CD4-positive, alpha-beta T cell (primary cell): ENCODE measurements at regions not wholly inside any gene's neighbourhood (a gene's known extent, or its start where the extent isn't known, plus 50 kb on each side); places are given as distances from the start of the nearest gene placed in this dataset.

Source experiments
- ATAC-seq: fragments of 200-7000 bp; cut with Tn5 transposase; one replicate; pipeline ENCODE4 v1.10.0; 2022; ENCODE audit warnings: mild to moderate bottlenecking; ENCODE audit not compliant: poor library complexity
- CTCF ChIA-PET: fragments of 350-600 bp; sonication (Branson Sonifier 250); formaldehyde crosslinking; loops from one replicate; lab custom pipeline; 2021; ENCODE audit warnings: antibody characterized with exemption, inconsistent platforms; lab: Charles Lee
- POLR2A ChIA-PET: fragments of 350-600 bp; sonication (Branson Sonifier 250); formaldehyde crosslinking; loops from one replicate; lab custom pipeline; 2021; ENCODE audit warnings: antibody characterized with exemption, inconsistent platforms; lab: Charles Lee
- DNase-seq, 14 experiments: peaks; one replicate each; pipeline ENCODE4 v3.0.0-alpha.2; 2013 to 2020; ENCODE audit warnings: mixed read lengths in 2 of 14
- H3K27ac ChIP-seq, 2 donors: one replicate each; pipeline versions ENCODE4 v1.5.1 to v1.7.0; 2013; ENCODE audit warnings: low read length in 2 of 2, low read depth in 1 of 2, mild to moderate bottlenecking in 1 of 2
- H3K27me3 ChIP-seq, 2 experiments: 1 replicate in 1 of 2; 2 replicates in 1 of 2; pipeline versions ENCODE4 v1.6.1 to v1.7.0; 2013; ENCODE audit warnings: low read length in 2 of 2, control low read depth in 1 of 2, mild to moderate bottlenecking in 1 of 2, moderate library complexity in 1 of 2; ENCODE audit not compliant: insufficient read depth in 2 of 2, control insufficient read depth in 1 of 2
- H3K36me3 ChIP-seq: one replicate; pipeline ENCODE4 v1.6.1; 2013; ENCODE audit warnings: low read length, control low read depth; ENCODE audit not compliant: insufficient read depth
- H3K4me1 ChIP-seq: one replicate; pipeline ENCODE4 v1.6.1; 2013; ENCODE audit warnings: low read length, control low read depth; ENCODE audit not compliant: insufficient read depth
- H3K4me3 ChIP-seq: one replicate; pipeline ENCODE4 v1.5.1; 2013; ENCODE audit warnings: mild to moderate bottlenecking, low read length, moderate library complexity
- H3K9me3 ChIP-seq, 2 experiments: 1 replicate in 1 of 2; 2 replicates in 1 of 2; pipeline versions ENCODE4 v1.6.1 to v1.7.0; 2013; ENCODE audit warnings: low read length in 2 of 2, mild to moderate bottlenecking in 2 of 2, control low read depth in 1 of 2, moderate library complexity in 1 of 2; ENCODE audit not compliant: control insufficient read depth in 1 of 2, insufficient read depth in 1 of 2
- H3K27ac Mint-ChIP-seq: one replicate; pipeline ENCODE4 v1.8.0; 2020; ENCODE audit warnings: mixed read lengths
- H3K27me3 Mint-ChIP-seq: one replicate; pipeline ENCODE4 v1.8.0; 2021; ENCODE audit warnings: mixed read lengths
- H3K36me3 Mint-ChIP-seq: one replicate; pipeline ENCODE4 v1.8.0; 2021; ENCODE audit warnings: low read depth, mixed read lengths
- H3K4me1 Mint-ChIP-seq: one replicate; pipeline ENCODE4 v1.8.0; 2021; ENCODE audit warnings: low read depth, mixed read lengths
- H3K4me3 Mint-ChIP-seq: one replicate; pipeline ENCODE4 v1.8.0; 2020; ENCODE audit warnings: mild to moderate bottlenecking, mixed read lengths
- H3K9me3 Mint-ChIP-seq: one replicate; pipeline ENCODE4 v1.8.0; 2020; ENCODE audit warnings: mixed read lengths
- CTCF ChIP-seq: fragments of 200-600 bp; IDR thresholded peaks from one replicate; pipeline ENCODE4 v1.8.0; 2022; ENCODE audit warnings: antibody characterized with exemption, mild to moderate bottlenecking
- intact Hi-C, 2 experiments: fragments of 100-400 bp; cut with DNase I in 1 of 2; cut with micrococcal nuclease in 1 of 2; formaldehyde crosslinking; loops; one replicate each; pipeline versions ENCODE4 v1.15.1 to v1.9.0; 2023 to 2025; cut with DNase I, micrococcal nuclease

GRCh38 chr18:40274618-40275196, 1680.3 kb upstream of the PIK3C3 start:
- CTCF ChIA-PET, result interaction anchor here (0.7 kb wide), 1 partner anchor 72 kb away, joined by 3 read pairs; no protein-coding TSS in a partner anchor

GRCh38 chr18:40272630-40273231, 1682.3 kb upstream of the PIK3C3 start:
- Mint-ChIP-seq H3K27ac (no peak overlapping the region), H3K9me3 (peaks cover 7% of the 10 kb centered on the region), H3K4me1 (no peaks in the 10 kb centered on the region), H3K36me3 (no peaks in the 10 kb centered on the region), H3K27me3 (no peaks in the 10 kb centered on the region), H3K4me3 (no peak overlapping the region)
- Histone ChIP-seq H3K27ac (no peak overlapping the region), H3K27me3 (no peaks in the 10 kb centered on the region), H3K4me3 (no peak overlapping the region), H3K4me1 (no peaks in the 10 kb centered on the region), H3K36me3 (no peaks in the 10 kb centered on the region), H3K9me3 (no peaks in the 10 kb centered on the region)
- POLR2A ChIA-PET, result no interaction called here
- CTCF ChIA-PET, result no interaction called here
- TF ChIP-seq CTCF, result no peak
- ATAC-seq, result no peak
- DNase-seq, result no peak
- intact Hi-C loops, result no loop called here

More at GRCh38 chr18:40274618-40275196, 1680.3 kb upstream of the PIK3C3 start:
- Mint-ChIP-seq H3K27me3 (no peaks in the 10 kb centered on the region), H3K4me1 (no peaks in the 10 kb centered on the region), H3K27ac (no peak overlapping the region), H3K36me3 (no peaks in the 10 kb centered on the region), H3K4me3 (no peak overlapping the region), H3K9me3 (peaks cover 7% of the 10 kb centered on the region)
- no peak for ATAC-seq
- Histone ChIP-seq H3K27me3 (no peaks in the 10 kb centered on the region), H3K9me3 (no peaks in the 10 kb centered on the region), H3K4me3 (no peak overlapping the region), H3K4me1 (no peaks in the 10 kb centered on the region), H3K27ac (no peak overlapping the region), H3K36me3 (no peaks in the 10 kb centered on the region)
- no peak for DNase-seq
- POLR2A ChIA-PET, result no interaction called here
- no peak for TF ChIP-seq CTCF
- intact Hi-C loops, result no loop called here

- intact Hi-C loops, result no loop called here
- H3K4me1 ChIP-seq, result no peaks in the 10 kb centered on the region
- TF ChIP-seq CTCF, result no peak
- Mint-ChIP-seq H3K4me1 (no peaks in the 10 kb centered on the region), H3K4me3 (no peak overlapping the region), H3K27me3 (no peaks in the 10 kb centered on the region), H3K27ac (no peak overlapping the region), H3K9me3 (peaks cover 5% of the 10 kb centered on the region), H3K36me3 (no peaks in the 10 kb centered on the region)
- H3K36me3 ChIP-seq, result no peaks in the 10 kb centered on the region
- H3K27ac ChIP-seq, result no peak overlapping the region
- DNase-seq, result no peak
- no peak for ATAC-seq
- H3K27me3 ChIP-seq, result no peaks in the 10 kb centered on the region
- ChIA-PET POLR2A (no interaction called here), CTCF (no interaction called here)
- H3K9me3 ChIP-seq, result peaks cover 0 to 13% of the 10 kb centered on the region in 2 experiments
- H3K4me3 ChIP-seq, result no peak overlapping the region
Measured at GRCh38 chr18:40259115-40259835, 1695.8 kb upstream of the PIK3C3 start.
